KG1 (cell line): ENCODE measurements at regions not wholly inside any gene's neighbourhood (a gene's known extent, or its start where the extent isn't known, plus 50 kb on each side); places are given as distances from the start of the nearest gene placed in this dataset.

Experiments used
- DNase-seq: peaks from one replicate; lab custom pipeline; 2025; lab: John Stamatoyannopoulos, UW

DNA sequence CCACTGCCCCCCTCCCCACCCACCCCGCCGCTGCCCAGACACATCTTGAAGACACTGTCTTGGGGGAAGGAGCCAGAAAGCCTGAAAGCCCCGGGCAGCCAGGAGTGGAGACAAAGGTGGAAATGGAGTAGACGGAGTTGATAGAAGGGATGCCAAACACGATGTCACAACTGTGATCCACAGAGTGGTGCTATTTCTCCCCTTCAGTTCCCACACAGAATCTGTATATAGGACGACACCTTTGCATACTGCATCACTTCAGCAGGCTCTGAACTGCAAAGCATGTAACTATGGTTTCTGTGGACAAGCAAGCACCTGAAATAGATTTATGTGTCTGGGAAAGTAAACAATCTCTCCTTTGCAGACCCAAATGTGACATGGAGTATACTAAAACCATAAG lies 56.4 kb upstream of the F13A1 start:
- DNase-seq, result no peak

DNA sequence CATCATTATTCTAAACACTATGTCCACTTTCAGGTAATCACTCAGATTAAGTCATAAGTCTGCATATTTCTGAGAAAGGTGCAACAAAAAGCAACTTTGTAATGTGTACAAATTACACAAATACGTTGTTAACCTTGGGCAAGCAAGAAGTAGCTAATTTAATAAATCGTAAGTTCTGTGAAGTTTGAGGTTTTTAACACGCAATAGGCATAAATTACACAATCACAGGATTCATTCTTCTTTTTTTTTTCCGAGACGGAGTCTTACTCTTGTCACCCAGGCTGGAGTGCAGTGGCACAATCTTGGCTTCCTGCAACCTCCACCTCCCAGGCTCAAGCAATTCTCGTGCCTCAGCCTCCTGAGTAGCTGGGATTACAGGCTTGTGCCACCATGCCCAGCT lies 57.2 kb upstream of the F13A1 start:
- DNase-seq, result no peak

DNA sequence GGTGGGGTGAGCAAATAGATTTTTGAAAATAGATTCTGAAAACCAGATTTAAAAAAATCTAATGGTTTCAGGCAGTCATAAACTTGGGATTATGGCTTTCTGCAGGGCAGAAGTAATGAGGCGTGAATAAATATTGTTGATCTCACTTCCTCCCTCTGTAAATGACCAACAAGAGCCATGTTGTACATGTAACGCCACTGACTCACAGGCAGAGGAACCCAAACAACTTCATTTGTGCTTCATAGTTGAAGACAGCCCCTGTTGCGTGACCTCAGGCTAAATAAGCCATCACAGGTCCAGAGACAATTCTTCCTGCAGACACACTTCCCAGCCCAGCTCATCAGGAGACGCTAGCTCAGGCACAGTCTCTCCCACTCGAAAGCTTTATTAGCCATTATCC lies 59.1 kb upstream of the F13A1 start:
- DNase-seq, result no peak

DNA sequence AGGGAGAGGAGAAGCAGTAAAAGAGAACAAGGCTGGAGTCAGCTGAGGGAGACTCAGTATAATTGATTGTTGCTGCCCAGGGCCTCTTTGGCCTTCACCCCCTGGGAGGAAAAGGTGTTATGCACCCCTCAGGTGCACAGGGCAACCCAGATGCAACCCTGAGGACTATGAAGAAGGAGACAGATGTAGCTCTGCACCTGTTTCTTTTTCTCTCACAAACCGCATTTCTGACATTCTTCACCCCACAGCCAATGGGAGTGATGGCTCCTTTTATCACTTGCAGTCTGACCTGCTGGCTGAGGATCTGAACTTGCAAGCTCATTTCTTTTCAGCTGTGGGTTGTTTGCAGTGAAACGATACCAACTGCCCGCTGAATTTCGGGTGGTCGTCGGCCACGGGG lies 64.1 kb upstream of the F13A1 start:
- DNase-seq, result no peak

DNA sequence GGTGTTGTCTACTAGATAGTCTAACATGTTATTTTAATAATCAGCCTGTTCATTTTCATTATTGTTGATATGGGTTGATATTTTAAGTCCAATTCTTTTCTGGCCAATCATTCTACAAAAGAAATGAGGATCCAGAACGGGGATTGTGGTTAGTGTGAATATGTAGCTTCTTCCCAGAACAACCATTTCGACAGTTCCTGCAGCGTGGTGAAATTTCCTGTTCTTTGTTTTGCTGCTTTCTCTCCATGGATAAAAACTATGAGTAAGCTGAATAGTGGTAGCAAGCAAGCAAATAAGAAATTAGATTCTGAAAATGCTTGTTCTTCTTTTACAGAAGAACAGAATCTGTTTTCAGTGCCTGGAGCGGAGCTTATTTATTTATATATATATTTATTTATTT lies 65.5 kb upstream of the F13A1 start:
- DNase-seq, result peak; percentile 32

DNA sequence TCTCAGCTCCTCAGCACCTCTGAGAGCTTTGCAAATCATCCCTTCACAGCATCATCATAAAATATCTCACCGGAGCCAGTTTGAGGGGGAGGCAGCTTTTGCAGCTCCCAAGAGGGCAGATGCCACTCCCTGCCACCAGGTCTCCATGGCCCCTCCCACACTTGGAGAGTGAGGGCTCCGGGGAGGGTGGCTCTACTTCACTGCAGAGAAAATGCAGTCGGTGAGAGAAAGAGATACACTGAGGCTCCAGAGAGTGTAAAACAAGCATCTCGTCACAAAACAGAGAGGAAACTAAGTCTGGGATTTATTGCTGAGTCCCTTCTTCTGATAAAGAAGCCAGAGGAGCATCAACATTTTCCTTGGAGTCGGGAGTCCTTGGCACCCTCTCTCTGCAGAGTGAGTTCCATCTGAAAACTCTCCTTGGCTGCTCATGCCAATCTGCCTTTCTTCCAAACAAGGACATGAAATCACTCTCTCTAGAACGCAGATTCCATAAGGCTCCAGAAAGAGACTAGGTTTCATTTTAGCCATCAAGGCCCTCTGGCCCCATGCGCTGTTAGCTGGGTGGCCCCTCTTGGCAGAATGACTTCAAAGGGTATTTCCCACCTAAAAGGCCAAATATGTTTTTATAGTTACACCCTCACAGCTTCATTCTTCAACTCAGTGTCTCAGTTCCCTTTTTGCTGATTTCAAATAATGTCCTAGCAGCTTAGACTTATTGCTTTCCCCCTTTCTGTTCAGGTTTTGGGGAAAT lies 70.6 kb upstream of the F13A1 start:
- DNase-seq, result no peak

DNA sequence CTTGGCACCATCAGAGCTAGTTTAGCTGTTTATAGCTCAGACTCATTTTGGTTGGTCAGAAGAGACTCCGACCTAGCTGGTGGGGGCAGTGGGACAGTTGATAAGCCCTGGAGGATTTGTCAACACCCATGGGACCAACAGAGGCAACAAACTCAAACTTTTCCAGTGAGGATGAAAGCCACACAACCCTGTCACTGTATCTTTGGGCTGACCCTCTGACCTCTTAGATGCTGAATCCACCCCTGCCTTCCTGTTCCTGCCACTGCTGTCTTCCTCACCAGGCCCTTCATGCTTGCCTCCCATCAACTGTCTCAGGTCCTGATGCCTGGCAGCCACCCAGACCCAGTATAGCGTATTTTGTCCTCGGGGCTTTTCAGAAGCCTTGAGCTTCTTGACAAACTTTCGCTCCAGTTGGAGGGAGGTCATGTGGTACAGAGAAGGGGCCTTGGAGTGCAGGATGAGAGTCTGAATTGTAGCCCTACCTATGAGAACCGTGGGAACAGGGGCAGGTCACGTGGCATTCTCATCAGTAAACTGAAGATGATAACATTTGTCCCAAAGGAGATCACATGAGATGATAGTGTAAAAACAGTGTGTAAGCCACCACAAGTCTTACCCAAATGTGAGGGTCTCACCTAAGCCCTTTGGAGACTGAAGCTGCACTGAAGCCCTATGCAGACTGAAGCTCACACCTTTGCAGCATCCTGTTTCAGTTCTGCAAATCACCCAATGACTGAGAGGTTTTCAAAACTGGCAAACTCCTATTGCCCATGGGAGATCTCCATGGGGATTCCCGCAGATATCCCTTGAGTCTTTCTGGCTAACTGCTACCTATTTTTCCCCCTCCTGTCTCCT lies 72.0 kb upstream of the F13A1 start:
- DNase-seq, result no peak

DNA sequence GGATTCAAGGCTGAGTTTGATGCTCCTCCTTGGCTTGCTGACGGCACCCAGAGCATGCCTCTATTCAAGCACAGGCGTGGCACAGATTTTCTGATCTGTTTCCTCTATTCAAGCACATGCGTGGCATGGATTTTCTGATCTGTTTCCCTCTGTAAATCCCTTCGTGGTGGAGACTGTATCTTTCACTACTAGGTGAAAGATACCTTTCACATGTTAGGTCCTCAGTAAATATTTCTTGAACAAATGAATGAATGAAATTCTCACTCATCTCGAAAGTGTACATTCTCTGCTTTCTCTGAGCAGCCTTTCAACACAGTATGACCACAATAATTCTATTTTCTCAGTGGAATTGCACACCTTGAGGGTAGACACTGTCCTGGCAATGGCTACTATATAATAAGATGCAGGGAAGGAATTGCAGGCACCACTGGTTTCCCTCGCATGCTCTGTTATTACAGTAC lies 72.6 kb upstream of the F13A1 start:
- no peak for DNase-seq

DNA sequence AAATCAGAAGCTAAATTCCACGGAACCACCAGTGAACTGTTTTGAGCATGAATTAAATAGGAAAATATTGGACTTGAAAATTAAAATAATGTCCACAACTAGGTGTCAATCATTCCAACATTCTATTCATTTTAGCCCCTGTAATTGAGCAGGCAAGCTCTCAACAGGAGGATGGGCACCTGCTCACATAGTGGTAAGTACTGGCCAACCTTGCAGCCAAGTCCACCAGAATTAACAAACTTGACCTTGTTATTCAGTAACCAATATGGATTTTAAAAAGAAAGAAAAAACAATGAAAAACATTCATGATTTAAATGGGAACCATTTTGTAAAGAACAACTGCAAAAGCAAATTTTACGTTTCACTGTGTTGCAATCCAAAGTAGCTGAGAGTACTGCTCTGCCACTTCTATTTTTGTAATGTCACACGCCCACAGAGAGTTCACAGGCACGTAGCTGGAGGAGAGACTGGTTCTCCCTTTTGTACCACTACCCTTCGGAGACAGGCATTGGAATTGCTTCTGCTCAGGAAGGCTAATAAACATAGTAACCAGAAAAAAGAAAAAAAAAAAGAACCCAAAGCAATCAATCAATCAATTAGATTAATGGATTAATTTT lies 75.2 kb upstream of the F13A1 start:
- peak; percentile 6 for DNase-seq

DNA sequence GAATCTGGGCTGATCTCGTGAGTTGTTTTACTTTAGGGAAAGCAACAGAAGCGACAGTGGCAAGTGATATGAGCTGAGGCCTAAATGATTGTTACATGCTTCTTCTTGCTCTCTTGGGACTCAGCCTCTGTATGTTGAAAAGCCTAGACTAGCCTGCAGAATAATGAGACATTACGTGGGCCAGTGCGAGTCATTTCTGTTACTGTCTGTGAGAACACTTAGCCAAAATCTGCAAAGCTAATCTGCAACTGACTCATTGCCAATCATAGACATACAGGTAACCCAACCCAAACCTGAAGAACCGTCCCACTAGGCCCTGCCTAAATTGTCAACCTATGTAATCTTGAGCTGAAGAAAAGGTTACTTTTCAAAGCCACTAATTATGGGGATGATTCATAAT lies 77.4 kb upstream of the F13A1 start:
- no peak for DNase-seq

DNA sequence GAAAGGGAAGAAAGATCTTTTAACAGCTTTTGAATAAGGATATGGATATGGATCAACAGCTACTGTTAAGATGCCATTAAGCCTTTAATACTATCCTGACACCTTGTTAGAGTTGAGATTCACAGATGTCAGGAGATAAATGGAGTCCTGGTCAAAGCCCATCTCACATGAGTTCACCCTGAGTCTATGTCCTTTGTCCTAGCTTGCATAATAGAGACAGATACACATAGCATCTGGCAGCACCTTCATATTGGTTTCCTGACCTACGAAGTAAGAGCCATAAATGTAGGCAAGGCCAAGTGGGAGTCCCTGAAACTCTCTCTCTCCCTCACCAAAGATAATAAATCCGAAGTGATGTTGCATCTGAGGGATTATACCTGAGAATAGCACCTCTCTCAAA lies 79.1 kb upstream of the F13A1 start:
- DNase-seq, result no peak

DNA sequence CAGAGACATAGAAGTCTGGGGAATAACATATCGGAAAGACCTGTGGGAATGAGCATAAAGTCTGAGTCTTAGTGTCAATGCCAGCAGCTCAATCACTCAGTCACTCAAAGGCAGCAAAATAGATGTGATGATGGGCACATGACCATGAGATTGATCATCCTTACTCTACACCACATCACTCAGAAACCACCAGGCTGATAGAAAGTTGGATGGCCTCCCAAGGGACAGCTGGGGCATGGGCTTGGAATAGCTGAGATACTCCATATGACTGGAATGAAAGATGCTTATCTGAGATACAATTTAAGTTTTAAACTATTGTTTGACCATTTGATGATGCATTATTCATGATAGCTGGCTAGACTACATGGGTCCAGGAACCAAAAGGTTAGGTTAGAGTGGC lies 80.9 kb upstream of the F13A1 start:
- DNase-seq, result no peak

DNA sequence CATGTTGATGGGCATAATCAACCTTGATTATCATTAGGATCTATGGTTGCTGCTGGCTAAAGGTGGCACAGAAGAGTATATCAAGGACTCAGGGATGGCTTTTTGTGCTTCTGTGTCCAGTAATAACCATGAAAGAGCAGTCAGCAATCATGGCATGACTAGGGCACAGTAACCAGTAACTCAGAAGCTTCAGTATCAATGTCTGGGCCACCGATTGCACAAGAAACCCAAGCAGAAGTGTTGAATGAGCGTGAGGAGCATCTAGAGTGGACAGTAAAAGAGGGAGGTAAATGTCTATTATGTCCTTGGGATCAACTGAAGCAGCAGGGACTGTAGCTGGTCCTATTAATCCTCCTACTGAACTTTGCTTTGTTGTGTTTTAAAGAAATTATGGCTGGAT lies 81.5 kb upstream of the F13A1 start:
- no peak for DNase-seq

DNA sequence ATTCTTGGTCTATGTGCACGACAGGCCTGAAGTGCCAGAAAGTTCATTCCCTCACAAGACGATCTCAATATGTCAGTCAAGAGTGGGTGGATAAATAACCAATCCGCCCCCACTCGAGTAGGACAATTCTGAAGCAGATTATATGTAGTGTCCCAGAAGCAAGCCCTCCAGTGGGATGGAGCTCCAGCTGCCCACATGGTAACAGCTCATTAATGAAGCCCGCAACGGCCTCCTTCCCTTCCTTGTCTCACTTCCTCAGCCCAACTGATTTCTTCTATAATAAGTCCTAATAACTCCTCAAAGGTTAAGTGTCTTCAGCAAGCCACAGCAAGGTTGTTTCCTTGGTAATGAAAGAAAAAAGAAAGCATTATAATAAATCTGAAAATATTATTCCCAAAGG lies 82.1 kb upstream of the F13A1 start:
- DNase-seq, result no peak

DNA sequence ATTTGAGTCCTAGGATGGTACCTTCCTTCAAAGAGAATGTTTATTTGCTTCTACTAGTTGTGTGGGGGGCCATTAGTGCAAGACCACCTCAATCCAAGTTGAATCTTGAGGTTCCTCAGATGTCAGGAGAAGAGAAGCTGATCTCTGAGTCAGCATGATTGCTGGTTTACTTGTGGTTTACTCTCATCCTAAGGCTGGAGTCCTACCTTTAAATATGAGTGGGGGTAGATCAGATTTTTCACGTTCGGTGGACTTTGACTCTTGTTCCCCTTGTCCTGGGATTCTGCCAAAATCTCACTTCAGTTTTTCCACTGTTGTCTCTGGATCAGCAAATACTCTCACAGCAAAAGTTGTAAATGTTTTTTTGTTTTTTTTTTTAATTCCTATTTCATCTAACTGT lies 84.6 kb upstream of the F13A1 start:
- no peak for DNase-seq

DNA sequence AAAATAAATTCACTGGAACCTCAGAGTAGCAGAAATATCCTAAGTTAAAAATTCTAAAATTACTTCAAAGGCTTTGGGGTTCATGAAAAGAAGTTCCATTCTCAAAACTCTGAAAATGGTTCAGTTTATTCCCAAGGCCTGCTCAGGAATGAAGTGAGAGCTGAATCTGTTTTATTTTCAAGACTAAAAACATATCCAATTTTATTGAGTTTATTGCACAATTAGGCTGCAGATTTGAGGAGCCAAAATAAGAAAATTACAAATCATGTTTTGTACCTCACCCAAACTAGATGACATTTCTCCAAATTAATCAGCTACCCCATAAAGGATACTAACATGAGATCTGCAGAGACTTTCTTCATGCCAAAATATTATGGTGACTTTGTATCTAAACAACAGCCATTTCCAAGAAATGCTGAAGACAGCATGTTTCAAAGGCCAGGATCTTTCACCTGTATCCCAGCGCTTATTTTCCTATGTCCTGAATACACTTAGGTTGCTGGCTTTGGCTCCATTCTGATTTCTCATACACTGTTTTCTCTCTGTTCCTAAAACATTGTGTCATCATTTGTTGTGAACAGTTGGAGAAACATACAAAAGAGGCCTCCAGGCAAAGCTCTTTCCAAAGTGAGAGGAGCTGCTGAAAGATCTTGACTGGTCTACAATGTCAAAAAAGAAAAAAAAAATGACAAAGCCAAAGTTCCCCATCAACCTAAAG lies 85.7 kb upstream of the F13A1 start:
- DNase-seq, result no peak

DNA sequence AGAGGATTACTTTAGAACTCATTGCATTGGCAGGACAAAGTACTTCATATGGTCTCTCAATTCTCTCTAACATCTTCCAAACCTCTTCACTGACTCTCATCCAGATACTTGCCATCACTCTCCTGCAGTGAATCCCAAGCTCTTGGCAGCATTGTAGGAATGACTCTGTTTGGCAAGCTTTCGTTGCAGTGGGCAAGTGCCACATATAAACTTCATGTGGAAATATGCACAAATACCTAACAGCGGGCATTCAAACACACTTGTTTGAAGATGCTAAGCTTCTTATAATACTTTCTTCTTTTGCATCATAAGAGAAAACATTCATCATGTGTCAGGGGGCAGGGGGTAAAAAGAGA lies 86.2 kb upstream of the F13A1 start:
- DNase-seq, result no peak

DNA sequence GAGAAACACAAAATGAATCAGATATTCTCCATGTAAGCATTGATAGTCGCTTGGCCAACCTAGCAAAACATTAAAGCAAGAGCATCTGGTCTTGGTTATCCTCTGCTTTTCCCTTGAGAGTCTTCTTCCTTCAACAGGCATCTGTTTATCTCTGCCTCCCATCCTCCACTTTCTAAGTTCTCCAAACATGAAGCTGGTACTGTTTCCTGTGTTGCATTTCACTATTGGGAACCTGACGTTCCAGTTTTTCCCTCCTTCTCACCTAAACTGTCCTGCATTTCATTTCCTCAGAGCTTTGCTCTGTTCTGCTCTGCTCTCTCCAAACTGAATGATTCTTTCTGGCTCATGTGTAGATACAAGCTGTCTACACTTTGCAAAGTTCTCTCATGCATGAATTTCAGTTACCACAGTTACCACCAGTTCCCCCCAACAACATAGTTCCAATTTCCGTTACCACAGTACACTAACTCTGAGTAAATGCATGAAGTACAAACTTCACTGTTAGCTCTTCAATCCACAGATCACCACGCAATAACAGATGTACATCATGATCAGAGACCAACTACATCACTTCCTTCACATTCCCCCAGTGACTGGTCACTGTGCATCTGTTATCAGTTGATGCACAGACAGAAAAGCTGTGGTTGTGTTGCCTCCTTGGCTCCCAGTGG lies 86.7 kb upstream of the F13A1 start:
- DNase-seq, result no peak

DNA sequence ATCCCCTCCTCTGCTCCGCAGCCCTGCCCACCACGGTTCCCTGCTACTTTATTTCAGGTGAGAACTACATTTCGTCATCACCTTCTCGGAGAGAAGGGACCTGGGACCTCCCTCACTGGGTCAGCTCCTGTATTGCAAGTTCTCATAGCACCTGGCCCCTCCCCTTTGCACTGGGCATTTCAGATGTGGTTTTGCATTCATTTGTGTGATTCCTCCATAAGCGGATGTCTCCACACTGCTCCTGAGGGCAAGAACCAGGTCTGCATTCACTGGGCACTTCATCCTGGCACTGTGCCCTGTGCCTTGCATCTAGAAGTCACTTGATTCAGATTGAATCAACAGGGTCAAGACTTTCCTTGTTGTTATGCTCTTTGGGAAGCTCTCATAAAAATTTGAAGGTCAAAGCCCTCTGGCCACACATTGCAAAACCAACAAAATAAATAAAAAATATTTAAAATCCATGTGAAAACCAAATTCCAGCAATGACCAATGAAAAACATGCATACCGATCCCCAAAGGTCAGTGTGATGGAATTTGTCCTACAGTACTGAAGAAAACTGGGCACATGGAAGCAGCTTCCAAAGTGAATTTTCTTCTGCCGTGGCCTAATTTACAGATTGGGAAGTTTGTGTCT lies 89.1 kb upstream of the F13A1 start:
- DNase-seq, result no peak

DNA sequence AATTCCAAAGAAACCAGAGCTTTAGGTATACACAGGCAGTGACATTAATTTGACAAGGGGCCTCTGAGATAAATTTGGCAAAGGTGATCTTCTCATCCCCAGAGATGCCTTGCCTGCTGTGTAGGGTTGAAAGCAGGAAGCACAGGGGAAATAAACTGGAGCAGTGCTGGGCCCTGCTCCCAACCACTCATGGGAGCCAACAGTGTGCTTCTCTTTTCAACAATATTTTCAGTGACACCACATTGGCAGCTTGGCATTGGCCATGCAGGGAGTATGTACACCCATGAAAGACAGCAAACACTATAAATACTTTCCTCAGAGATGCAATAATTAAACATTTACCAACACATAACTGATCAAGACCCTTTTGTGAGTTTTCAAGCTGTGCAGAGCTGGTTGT lies 90.7 kb upstream of the F13A1 start:
- DNase-seq, result no peak

DNA sequence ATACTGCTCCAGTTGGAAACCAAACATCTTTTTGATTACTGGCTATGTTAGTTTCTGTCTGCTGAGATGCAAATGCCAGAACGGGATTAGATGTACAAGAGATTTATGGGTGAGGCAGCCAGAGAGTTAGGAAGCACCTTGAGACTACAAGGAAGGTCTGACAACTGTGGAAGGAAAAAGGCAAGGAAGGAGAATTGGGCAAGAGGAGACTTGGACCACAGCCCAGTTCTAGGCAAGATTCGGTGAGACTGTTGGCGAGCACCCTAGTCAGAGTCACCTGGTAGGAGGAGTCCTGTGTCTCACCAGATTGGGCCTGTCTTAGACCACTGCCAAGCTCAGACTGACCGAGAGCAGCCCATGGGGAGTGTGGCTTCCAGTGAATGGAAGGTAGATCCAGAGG lies 91.8 kb upstream of the F13A1 start:
- no peak for DNase-seq

DNA sequence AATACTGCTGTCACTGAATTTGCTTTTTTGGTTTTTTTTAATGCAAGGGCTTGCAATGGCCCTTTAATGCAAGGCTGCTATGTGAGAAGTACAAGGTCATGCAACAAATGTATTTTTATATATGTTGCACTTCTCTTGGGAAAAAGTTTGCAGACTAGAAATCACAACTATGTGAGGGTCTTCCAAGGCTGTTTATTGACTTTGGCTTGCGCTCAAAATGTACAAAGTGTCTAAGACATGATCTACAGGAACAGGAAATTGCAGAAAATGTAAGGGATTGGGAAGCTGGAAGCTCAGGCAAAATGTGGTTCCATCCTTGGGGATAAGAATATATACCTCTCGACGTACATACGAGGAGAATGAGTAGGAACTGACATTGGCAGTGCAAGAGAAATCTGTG lies 92.2 kb upstream of the F13A1 start:
- DNase-seq, result no peak
